ENCODE measurements at regions not wholly inside any gene's neighbourhood (a gene's known extent, or its start where the extent isn't known, plus 50 kb on each side); places are given as distances from the start of the nearest gene placed in this dataset.
A peak's percentile ranks its signal among the peaks of the same experiment; 100 is the strongest.

DNA sequence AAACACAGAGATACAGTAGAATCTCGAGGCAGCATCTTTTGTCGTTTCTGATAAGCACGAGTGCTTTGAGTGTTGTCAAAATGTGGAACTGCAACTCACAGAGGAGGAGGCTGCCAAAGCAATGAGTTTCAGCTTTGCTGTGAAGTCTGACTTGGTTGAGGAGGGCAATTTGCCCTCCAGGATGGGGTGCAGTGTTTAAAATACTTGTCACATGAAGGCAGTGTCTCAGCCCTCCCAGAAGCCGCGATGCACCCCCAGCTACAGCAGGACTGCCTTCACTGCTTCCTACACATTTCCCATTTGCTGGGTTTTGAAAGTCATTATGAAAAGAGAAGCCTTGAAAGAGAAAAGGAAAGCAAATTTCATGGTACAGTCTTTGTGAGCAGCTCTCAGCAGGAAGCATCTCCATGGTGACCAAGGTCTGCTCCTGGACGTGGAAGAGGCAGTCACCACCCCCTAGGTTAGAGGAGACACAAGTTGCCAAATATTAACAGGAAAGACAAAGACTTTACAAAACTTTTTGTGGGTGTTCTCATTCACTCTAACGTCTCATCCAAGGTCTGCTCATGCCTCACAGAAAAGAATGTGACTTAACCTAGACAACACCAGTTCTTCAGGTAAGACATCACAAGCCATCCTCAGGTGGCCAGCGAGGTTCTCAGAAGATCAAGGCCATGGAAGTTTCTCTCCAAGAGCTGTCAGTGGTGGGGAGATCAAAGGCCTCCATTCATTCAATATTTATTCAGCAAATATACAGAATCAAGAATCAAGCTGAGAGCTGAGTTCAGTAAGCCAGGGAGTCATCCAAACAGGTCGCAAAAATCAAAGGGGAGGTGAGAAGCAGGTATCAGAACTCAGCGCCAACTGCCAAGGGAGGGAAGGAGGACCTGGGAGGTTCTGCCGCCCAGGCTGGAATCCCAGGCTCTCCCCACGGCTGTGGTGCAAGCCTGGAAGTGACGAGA is 476.0 kb downstream of the EIPR1 start:
- ATAC-seq (ENCODE audit: low read depth) (no peak), DNase-seq (no peak)
- no peak overlapping the region for H3K27ac ChIP-seq (ENCODE audit: insufficient read depth, low read length)
- WGBS, 2 experiments (ENCODE audit: extremely low coverage in 2 of 2, insufficient read length in 1 of 2) = 40% methylated on average over 1 of the region's 13 CpGs; no CpG with 5 or more reads in 1 of the 2 experiments
- H3K36me3 ChIP-seq (ENCODE audit: control insufficient read depth, insufficient read depth, low read length) = no peaks in the 10 kb centered on the region
- H2AFZ ChIP-seq (replicated peaks; ENCODE audit: low read length, poor library complexity) = peak overlapping the region; percentile 29
- dilution Hi-C loops (cut with HindIII; ENCODE audit: low sequenced_read_pairs, unreplicated experiment) = no loop called here
- H3K4ac ChIP-seq (ENCODE audit: low read depth, low read length) = no peak overlapping the region
- H3K4me2 ChIP-seq (ENCODE audit: low read depth, low read length) = no peak overlapping the region
- H2AK5ac ChIP-seq (ENCODE audit: low read depth, low read length) = no peak overlapping the region
- H4K20me1 ChIP-seq (ENCODE audit: insufficient read depth, low read length) = no peaks in the 10 kb centered on the region
- no peak overlapping the region for H3K4me3 ChIP-seq (ENCODE audit: insufficient read depth, low read depth, low read length)
- no peak overlapping the region for H3K14ac ChIP-seq (replicated peaks; ENCODE audit: low read depth, low read length)
- in situ Hi-C loops (cut with MboI; ENCODE audit: low sequenced_read_pairs) = no loop called here
- no peaks in the 10 kb centered on the region for H3K27me3 ChIP-seq (ENCODE audit: control insufficient read depth, insufficient read depth, low read length)
- H2BK20ac ChIP-seq (ENCODE audit: low read depth, low read length) = no peak overlapping the region
- no peak overlapping the region for H4K5ac ChIP-seq (ENCODE audit: low read depth, low read length)
- no peak overlapping the region for H3K9ac ChIP-seq (ENCODE audit: low read depth, low read length)
- BruUV-seq (replicated peaks) = no TSS peak
- peaks cover 34% of the 10 kb centered on the region for H3K9me3 ChIP-seq (ENCODE audit: control insufficient read depth, insufficient read depth, low read length)
- H3K56ac ChIP-seq (ENCODE audit: extremely low read depth, insufficient read depth, low read length) = no peak overlapping the region
- no peaks in the 10 kb centered on the region for H3K9me1 ChIP-seq (ENCODE audit: insufficient read depth, low read length)
- H2BK15ac ChIP-seq (ENCODE audit: low read depth, low read length) = no peak overlapping the region
- POLR2A ChIA-PET (ENCODE audit: unreplicated experiment) = no interaction called here
- no peak overlapping the region for H4K8ac ChIP-seq (ENCODE audit: low read depth in 2 of 2, low read length in 2 of 2)
- no peak overlapping the region for H4K91ac ChIP-seq (ENCODE audit: insufficient read depth, low read depth, low read length)
- H2AK9ac ChIP-seq (replicated peaks; ENCODE audit: low read depth, low read length, poor library complexity) = no peak overlapping the region
- H3K23ac ChIP-seq (ENCODE audit: low read depth, low read length) = no peak overlapping the region
- intact Hi-C loops (cut with micrococcal nuclease) = no loop called here
- no peak overlapping the region for H2BK5ac ChIP-seq (ENCODE audit: low read depth, low read length, poor library complexity, severe bottlenecking)
- no peaks in the 10 kb centered on the region for H3K79me1 ChIP-seq (ENCODE audit: low read depth in 1 of 2, low read length in 2 of 2)
- CTCF ChIA-PET = no interaction called here
- no peak overlapping the region for H3K18ac ChIP-seq (ENCODE audit: low read depth, low read length)
- no peak overlapping the region for H2BK120ac ChIP-seq (ENCODE audit: low read depth, low read length)
- no peaks in the 10 kb centered on the region for H3K4me1 ChIP-seq (ENCODE audit: control insufficient read depth, insufficient read depth, low read length)
- TF ChIP-seq BHLHE40 (IDR thresholded peaks at IDR 0.05; ENCODE audit: low read depth, low read length) = no peak
- TF ChIP-seq FOS (IDR thresholded peaks at IDR 0.05; ENCODE audit: low read depth, low read length) = no peak
- TF ChIP-seq MXI1 (IDR thresholded peaks at IDR 0.05; ENCODE audit: borderline replicate concordance, low read depth, low read length) = no peak
- TF ChIP-seq, protein P1, sequence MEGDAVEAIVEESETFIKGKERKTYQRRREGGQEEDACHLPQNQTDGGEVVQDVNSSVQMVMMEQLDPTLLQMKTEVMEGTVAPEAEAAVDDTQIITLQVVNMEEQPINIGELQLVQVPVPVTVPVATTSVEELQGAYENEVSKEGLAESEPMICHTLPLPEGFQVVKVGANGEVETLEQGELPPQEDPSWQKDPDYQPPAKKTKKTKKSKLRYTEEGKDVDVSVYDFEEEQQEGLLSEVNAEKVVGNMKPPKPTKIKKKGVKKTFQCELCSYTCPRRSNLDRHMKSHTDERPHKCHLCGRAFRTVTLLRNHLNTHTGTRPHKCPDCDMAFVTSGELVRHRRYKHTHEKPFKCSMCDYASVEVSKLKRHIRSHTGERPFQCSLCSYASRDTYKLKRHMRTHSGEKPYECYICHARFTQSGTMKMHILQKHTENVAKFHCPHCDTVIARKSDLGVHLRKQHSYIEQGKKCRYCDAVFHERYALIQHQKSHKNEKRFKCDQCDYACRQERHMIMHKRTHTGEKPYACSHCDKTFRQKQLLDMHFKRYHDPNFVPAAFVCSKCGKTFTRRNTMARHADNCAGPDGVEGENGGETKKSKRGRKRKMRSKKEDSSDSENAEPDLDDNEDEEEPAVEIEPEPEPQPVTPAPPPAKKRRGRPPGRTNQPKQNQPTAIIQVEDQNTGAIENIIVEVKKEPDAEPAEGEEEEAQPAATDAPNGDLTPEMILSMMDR (conservative IDR thresholded peaks at IDR 0.05; ENCODE audit: low read depth, low read length) = no peak
- TF ChIP-seq CHD1 (IDR thresholded peaks at IDR 0.05; ENCODE audit: low read depth, low read length) = no peak
- TF ChIP-seq SMC3 (IDR thresholded peaks at IDR 0.05; ENCODE audit: low read depth, low read length) = no peak
- TF ChIP-seq RCOR1 (IDR thresholded peaks at IDR 0.05; ENCODE audit: insufficient replicate concordance, low read length) = no peak
- TF ChIP-seq NFE2L2 (IDR thresholded peaks at IDR 0.05; ENCODE audit: low read depth, low read length) = no peak
- TF ChIP-seq MAZ (IDR thresholded peaks at IDR 0.05; ENCODE audit: borderline replicate concordance, low read depth, low read length) = no peak
- no peak for TF ChIP-seq RAD21 (IDR thresholded peaks at IDR 0.05; ENCODE audit: low read length)
- no peak for TF ChIP-seq RFX5 (IDR thresholded peaks at IDR 0.05; ENCODE audit: low read depth, low read length)
- no peak for TF ChIP-seq CEBPB (IDR thresholded peaks at IDR 0.05; ENCODE audit: low read depth, low read length)
- no peak for TF ChIP-seq MAFK (IDR thresholded peaks at IDR 0.05; ENCODE audit: low read depth, low read length)
- TF ChIP-seq, protein P2, sequence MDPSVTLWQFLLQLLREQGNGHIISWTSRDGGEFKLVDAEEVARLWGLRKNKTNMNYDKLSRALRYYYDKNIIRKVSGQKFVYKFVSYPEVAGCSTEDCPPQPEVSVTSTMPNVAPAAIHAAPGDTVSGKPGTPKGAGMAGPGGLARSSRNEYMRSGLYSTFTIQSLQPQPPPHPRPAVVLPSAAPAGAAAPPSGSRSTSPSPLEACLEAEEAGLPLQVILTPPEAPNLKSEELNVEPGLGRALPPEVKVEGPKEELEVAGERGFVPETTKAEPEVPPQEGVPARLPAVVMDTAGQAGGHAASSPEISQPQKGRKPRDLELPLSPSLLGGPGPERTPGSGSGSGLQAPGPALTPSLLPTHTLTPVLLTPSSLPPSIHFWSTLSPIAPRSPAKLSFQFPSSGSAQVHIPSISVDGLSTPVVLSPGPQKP (IDR thresholded peaks at IDR 0.05; ENCODE audit: borderline replicate concordance, low read depth, low read length) = no peak
- no peak for TF ChIP-seq POLR2A (IDR thresholded peaks at IDR 0.05; ENCODE audit: low read depth, low read length)
